Stromal cell of bone marrow (primary cell): ENCODE measurements at regions not wholly inside any gene's neighbourhood (a gene's known extent, or its start where the extent isn't known, plus 50 kb on each side); places are given as distances from the start of the nearest gene placed in this dataset.
A peak's percentile ranks its signal among the peaks of the same experiment; 100 is the strongest.

ENCODE experiments used
- DNase-seq: peaks from one replicate; pipeline ENCODE4 v3.0.0-alpha.2; 2012; ENCODE audit warnings: low read depth

DNA sequence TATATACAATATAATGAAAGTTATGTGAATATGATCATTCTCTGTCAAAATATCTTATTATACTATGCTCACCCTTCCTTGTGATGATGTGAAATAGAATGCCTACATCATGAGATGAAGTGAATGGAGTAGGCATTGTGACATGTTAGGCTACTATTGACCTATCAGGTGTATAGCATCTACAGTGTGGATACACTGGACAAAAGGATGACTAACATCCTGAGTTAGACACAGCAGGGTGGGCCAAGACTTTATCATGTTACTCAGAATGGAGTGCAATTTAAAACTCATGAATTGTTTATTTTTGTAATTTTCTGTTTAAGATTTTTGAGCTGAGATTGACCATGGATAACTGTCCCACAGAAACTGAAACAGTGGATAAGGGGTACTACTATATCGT is 53.4 kb upstream of the NAV3 start:
- no peak for DNase-seq

DNA sequence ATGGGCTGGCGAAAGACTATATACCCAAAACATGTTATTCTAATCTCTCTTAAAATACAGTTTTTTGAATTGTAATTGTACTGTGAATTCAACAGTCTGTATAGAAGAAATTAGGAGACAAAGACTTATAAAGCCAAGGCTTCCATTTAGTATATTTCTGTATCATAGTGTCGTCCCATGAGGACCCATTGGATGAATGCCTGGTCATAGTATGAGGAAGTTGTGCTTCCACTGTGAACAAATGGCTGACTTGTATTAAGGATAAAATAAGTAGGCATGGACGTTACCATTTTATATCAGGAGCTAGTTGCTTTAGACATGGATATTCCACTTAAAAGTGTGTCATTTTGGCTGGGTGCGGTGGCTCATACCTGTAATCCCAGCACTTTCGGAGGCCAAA is 55.9 kb upstream of the NAV3 start:
- no peak for DNase-seq

DNA sequence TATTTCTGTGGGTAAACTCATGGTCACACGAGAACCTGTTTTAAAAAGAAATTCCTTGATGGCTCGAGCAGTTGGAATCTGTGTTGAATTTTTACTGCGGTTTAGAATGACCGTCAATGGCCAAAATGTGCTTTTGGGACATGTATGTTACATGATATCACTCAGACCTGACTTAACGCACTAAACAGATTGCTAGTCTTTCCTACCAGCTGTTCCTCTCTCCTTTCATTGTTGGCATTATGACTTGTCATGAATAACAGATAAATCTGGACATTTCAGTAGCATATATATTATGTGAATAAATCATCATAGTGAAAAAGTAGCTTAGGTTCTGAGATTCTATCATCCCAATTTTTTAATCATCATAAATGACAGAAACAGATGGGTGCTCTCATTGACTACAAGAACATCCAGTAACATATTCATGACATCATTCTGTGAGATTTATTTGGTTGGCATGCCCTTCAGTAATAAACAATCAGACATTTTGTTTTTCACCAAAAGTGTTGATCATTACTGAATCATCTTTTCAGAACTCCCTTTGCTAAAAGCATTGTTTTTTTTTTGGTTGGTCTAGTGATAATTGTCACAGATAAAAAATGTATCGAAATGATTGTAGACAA is 57.9 kb upstream of the NAV3 start:
- no peak for DNase-seq

DNA sequence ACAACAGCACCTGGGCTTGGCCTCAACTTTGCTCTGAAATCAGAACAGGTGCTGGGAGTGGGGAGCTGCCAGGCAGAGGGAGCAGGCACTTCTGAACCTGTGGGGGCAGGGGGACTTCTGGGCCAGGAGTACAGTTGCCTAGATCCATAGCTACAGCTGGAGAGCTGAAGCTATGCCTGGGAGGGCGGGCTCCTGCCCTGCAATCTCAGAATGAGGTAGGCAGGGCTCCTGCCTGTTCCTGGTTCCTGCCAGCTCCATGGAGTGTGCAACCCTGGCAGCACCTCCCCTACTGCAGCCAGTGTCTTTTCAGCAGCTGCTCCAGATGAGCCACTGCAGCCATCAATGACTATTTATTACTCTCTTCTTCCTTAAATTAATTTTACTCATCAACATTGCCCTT is 62.1 kb upstream of the NAV3 start:
- no peak for DNase-seq

DNA sequence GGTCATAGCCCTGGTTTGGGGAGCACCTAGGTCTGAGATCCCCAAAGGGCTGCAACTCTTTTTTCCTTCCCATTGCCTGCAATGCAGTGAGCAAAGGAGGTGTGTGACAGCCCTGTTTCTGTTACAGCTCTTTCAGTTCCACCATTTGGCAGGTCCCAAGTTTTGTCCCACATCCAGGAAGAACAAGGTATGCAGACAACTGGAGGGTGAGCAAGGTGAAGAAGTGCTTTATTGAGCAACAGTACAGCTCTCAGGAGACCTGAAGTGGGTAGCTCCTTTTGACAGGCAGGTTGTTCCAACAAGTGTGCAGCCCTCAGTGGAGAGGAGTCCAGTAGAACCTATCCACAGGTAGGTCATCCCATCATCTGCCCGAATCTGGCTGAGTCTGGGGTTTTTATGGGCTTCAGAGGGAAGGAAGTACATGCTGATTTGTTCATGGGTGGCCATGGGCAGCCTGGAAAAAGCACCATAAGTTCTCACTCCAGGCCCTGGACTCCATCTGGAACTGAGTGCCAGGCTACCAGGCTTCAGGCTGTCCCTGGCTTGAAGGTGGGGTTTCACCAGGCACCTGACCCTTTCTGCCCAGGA is 62.8 kb upstream of the NAV3 start:
- DNase-seq = no peak

DNA sequence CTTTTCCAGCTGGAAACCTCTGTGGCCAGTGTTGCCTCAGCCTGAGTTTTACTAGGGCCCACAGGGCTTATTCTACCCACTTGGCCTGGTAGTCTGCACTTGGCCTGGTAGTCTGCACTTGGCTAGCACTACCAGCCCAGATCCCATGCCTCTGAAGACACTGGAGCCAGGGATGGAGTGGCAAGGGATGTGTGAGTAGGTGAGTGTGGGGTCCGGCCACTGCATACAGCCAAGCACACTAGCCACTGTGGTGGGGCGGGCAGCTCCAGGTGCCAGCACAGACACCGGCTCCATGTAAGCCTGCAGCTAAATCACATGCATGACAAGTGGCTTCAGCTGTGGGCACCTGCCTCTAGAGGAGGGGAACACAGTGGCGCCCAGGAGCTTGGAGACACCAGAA is 63.4 kb upstream of the NAV3 start:
- no peak for DNase-seq

DNA sequence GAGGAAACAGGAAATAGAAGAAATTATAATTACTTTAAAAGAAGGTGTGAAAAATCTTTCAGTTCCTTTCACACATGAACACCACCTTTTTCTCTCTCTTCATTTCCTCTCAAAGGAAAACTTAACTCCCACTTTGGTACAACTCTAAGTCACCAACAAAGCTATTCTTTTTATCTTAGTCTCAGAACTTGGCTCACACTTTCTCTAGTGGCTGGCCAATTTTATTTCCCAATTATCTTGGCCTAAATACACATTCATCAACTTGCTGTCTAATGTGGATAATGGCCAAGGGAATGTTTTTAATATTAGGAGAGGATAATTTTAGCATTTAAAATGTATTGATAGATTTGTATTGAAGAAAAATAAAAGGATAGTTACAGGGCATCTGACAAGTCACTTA is 64.5 kb upstream of the NAV3 start:
- DNase-seq = no peak

DNA sequence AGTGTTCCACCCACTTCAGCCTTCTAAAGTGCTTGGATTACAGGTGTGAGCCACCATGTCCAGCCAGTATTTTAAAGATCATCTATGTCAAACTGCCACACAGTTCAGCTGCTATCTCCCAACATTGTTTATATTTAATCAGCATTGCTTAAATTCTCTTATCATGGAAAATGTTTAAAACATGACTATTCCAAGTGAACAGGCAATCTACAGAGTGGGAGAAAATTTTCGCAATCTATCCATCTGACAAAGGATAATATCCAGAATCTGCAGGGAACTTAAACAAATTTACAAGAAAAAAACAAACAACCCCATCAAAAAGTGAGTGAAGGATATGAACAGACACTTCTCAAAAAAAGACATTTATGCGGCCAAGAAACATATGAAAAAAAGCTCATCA is 69.4 kb upstream of the NAV3 start:
- DNase-seq = no peak

DNA sequence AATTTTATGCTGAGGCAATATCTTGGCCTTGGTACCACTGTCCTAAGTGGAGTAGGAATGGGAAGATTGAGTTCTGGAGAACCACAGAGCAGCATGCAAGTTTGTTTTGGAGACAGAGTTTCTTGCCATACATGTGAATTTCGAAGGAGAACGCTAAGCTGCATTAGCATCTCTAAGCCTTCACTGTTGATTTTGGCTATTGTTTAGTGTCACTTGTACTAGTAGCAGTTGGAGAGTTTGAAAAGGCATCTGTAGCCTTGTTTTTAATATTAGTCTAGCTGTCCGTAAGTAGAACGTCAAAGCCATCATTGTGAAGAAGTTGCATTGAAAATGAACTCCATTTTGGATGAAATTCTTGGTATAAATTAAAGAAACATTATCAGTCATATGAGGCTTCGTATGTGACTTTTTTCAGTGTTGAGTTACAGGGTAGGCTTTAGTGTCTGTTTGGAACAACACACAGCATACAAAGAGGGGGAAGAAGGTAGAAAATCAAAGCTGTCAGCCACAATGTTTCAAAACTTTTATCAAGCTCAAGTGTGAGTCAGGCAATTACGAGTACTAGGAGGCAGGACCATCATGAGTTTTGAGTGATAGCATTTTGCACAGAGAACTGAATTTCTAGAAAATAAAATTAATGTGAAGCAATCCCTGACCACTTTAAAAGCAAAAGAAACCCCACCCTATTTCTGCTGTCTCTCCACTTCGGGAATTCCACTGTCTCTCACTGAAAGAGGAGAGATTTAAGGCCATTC is 70.2 kb upstream of the NAV3 start:
- no peak for DNase-seq

DNA sequence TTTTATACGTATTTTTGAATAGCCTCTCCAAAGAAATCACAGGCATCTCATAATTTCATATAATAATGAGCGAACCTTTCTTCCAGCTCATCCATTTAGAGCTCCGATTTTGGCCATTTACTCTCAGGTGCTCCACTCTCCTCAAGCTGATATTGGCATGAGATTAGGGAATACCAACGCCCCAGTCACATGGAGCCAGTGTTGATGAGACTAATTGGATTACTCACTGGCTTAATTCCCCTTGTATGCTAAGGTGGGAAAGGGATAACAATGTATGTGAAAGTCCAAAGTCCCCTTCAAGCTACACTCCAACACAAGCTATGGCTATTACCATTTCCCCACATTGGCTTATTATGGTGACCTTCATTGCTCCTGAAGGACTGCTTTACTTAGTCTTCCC is 76.6 kb upstream of the NAV3 start:
- DNase-seq = no peak

DNA sequence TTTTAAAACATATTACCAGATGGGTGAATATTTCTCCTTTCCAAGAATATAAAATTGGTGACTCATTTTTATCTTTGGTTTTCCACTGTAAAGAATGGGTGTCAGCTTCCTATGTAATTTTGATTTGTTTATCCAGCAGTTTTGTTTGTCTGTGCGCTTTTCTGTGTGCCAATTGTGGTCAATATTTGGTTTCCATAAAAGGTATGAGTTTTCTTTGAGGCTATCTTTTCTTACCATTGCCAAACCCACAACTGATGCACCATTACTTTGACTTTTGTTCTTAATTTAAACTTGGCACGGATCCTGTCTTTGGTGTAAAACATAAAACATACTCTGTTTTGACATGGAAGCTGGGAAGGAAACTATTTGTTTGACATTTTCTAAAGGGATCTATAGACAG is 78.8 kb upstream of the NAV3 start:
- peak; percentile 28 for DNase-seq

DNA sequence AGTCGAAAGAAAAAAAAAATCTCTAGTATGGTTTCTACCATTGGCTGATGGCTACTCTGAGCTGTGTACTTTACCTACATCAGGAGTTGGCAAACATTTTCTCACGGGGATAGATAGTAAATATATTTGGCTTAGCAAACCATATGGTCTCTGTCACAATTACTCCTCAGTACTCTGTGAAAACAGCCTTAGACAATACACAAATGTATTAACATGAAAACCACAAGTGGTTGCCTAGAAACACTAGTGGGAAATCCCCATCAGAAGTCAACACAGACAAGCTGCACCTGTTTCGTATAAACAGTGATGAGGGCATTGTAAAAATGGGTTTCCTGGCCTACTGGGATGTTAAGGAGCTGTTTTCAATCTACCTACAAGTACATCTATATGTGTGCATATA is 84.6 kb upstream of the NAV3 start:
- no peak for DNase-seq

DNA sequence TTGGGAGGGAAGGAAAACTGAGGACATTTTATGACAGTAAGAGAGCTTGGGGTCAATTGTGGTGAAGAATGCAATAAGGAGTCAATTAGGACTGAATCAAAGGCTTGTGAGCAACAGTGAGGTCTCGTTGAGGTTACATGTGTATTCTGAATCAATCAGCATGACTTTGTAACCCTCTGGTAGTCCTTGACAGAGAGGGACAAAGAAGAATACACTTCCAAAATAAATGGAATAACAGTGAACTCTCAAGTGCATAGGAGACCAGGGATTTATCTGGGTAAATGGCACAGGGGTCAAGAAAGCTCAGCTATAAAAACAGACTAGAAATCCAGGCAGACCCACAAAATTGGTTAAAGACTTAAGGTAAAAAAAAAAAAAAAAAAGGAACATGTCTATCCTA is 85.1 kb upstream of the NAV3 start:
- DNase-seq = no peak

DNA sequence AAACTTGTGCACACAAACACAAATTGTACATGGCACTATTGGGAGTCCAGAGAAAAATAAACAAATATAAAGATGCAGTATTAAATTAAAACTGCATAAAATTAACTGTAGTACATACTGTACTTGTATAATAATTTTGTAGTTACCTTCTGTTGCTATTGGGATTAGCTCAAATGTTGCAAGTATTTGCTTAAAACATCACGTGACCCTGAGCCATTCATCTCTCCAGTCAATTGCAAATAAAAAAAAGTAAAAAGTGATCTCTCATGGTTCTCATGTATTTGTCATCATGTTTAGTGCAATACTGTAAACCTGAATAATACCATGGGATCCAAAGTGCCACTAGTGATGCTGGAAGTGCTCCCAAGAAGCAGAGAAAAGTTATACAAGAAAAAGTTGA is 88.1 kb upstream of the NAV3 start:
- DNase-seq = no peak

DNA sequence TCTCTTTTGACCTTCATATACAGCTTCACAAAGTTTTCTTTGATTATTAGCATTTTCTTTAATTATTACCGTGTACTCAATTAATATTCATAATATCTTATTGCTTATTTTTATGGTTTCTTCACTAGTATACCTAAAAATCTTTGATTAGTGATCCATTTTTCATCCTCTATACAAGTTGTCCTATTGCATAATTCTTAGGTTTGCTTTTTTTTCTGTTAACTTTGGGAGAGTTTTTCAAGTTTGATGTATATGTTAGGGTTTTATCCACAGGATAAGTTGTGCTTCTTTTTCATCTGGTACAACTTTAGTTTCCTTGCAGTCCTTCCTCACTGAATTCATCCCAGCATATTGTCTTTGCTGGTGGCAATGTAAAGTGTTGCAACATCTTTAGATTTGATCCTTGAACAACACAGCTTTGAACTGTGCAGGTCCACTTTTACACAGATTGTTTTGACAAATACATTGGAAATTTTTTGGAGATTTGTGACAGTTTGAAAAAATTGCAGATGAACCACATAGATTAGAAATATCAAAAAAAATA is 88.6 kb upstream of the NAV3 start:
- no peak for DNase-seq

DNA sequence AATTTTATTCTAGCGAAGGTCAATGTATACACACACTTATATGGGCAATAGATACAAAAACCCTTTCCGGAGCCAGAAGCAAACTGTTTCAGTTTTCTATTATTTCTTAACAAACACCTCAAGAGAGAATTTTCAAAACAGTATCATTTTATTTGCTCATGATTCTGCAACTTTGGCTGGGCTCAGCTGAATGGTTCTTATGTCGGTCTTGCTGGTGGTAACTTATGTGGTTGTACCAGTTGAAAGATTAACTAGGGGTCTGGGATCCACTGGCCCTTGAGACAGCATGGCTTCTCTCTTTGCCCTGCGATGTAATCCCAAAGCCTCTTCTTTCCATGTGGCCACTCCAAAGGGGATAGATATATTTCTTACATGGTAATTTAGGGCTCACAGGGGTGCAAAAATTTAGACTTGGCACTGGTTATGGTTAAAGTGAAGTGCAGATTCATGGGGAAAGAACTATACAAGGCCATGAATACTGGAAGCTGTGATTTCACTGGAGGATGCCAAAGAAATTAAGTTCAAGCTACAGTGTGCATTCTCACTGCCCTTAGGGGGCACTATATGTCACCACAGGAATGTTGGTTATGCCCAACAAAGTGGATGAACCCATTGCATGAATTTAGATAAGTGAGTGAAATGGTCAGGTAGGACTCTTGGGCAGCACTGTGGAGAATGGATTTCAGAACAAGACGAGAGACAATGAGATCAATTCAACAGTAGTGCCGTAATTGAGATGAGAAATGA is 94.3 kb upstream of the NAV3 start:
- no peak for DNase-seq

DNA sequence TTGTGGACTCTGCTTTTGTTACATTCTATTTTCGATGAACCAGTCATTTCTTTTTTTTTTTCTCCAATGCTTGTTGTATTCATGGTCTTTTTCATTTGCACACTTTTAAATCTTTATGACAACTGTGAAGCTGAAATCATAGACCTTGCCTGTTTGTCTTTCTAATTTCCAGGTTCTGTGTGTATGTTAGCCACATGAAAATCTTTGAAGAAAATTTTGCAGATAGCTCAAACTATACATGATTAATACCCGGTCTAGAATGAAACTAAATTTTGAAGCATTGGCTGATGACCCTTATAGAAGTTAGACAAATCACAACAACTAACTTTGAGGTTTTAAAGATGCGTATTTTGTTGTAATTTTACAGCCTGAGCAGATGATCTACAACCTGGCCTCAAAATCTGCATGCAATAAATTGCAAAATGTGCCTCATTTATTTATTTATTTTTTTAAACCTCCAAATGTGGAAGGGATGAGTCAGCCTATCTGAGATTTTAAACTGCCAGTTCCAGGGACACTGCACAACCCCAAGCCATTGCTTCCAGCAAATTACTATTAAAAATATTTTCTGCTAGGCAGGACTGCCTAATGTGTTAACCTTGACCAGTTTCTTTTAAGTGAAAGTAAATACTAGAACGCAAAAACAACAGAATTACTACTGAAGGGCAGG is 96.3 kb upstream of the NAV3 start:
- DNase-seq = peak; percentile 40

DNA sequence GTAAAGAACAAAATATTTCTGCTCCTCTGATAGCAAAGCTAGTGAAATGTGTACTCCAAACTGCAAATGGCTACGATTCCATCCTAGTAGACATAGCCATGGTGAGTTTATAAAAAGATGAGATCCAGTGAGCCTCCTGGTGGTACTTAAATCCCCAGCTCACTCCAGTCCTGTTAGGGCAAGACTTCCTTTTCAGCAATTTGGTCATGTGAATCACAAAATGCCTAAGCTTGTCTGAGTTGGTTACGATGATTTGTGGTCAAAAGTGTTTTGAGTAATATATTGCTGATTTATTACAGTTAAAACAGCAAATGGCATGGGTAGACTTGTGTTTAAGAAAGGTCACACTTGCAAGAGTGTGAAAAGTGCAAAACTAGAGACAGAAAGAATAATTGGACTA is 102.7 kb upstream of the NAV3 start:
- DNase-seq = no peak

DNA sequence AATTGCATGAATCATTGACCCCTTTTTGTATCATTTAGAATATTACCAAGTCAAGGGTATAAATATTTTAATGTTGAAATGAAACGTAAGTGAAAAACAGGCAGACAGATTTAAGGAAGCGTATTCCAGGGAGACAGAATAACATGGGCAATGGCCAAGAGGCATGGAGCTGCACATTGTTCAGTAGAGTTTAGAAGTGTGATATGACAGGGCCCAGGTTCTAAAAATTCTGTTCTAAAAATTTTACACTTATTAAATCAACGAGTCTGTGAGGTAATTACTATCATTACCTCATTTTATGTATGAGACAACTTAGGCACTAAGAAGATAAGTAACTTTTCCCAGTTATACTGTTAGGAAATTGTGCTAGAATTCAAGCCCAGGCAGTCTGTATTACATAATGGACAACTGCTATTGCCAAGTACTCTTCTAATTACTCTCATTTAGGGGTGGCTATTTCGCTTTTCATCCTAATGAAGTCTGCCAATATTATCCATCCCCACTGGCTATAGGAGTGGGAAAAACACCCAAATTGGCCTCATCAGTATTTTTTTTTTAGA is 103.2 kb upstream of the NAV3 start:
- DNase-seq = no peak

DNA sequence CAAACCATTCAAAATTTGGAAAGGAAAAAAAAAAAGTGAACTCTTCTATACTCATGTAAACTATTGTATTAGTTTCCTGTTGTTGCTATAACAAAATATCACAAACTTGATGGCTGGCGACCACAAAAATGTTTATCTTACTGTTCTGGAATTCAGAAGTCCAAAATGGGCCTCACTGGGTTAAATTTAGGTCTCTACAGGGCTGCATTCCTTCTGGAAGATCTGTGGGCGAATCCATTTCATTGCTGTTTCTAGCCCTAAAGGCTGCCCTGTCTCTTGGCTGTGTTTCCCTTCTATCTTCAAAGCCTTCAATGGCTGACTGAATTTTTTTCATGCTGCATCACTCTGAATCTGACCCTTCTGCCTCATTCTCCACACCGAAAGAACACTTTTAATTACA is 105.1 kb upstream of the NAV3 start:
- no peak for DNase-seq

DNA sequence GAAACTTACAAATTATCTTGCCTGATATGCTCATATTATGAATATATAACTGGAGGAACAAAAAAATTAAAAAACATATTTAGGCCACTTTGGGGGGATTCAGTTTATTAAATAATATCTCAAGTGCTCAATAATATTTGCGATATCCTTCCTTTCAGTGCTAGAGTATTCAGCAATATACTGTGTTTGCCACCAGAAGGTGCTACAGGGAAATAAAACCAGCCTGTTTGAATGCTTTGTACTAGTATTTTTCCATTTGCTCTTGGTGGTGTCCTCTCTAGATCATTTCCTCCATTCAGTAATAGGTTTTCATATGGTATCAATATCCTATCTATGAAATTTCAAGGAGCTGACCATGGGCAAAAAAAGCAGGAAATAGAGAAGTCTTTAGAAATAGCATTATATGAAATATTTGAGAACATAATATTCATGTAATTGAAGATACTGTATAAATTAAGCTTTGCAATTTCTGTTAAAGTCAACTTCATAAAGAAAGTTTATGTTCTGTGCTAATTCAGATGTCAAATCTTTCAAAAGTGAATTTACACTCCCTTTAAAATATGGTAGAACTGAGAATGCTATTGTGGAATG is 106.2 kb upstream of the NAV3 start:
- no peak for DNase-seq

DNA sequence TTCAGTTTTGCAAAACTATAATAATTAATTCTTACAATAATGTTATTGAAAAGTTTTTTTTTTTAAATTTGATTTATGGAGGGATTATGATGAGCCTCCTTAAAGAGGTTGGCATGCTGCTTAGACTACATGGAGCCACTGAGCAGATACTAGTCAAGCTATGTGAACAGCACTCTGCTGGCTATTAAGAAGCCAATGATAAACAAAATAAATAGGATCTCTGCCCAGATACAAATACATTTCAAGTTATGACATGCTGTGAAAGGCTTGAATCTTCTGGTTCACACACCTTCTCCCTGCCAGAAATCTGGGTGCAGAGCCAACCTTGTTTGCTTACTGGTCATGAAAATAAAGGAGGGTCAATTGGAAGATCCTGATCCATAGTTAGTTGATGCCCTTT is 107.4 kb upstream of the NAV3 start:
- DNase-seq = no peak
